ENCODE measurements at regions not wholly inside any gene's neighbourhood (a gene's known extent, or its start where the extent isn't known, plus 50 kb on each side); places are given as distances from the start of the nearest gene placed in this dataset.
"Not testable (repeated sequence)": the region's sequence is repeated elsewhere in the genome, so short reads cannot be mapped to it uniquely, and the experiment has no call there.

GRCh38 chr5:164302533-164303235, 797.3 kb downstream of the MAT2B start:
- no peak for DNase-seq

GRCh38 chr5:164303646-164304215, 798.3 kb downstream of the MAT2B start:
- DNase-seq, result no peak

GRCh38 chr5:164306662-164307061, 801.2 kb downstream of the MAT2B start:
- DNase-seq, result no peak

GRCh38 chr5:164312801-164313200, 807.4 kb downstream of the MAT2B start:
- no peak for DNase-seq

- DNase-seq, result no peak
These were observed 812.3 kb downstream of the MAT2B start for GRCh38 chr5:164317676-164318075.

GRCh38 chr5:164319161-164319560, 813.7 kb downstream of the MAT2B start:
- no peak for DNase-seq

- DNase-seq, result no peak
These were observed 818.8 kb downstream of the MAT2B start for GRCh38 chr5:164324239-164324638.

- DNase-seq, result no peak
These were observed 820.8 kb downstream of the MAT2B start for GRCh38 chr5:164326219-164326618.

GRCh38 chr5:164327166-164327565, 821.7 kb downstream of the MAT2B start:
- DNase-seq, result not testable (repeated sequence)

GRCh38 chr5:164332349-164333196, 827.2 kb downstream of the MAT2B start:
- no peak for DNase-seq

- no peak for DNase-seq
These were observed 830.4 kb downstream of the MAT2B start for GRCh38 chr5:164335837-164336236.

GRCh38 chr5:164336276-164336675, 830.9 kb downstream of the MAT2B start:
- no peak for DNase-seq

- no peak for DNase-seq
These were observed 831.5 kb downstream of the MAT2B start for GRCh38 chr5:164336906-164337305.

- no peak for DNase-seq
These were observed 835.7 kb downstream of the MAT2B start for GRCh38 chr5:164341056-164341619.

- DNase-seq, result no peak
These were observed 839.9 kb downstream of the MAT2B start for GRCh38 chr5:164345173-164345849.

- DNase-seq, result no peak
These were observed 840.4 kb downstream of the MAT2B start for GRCh38 chr5:164345853-164346252.

GRCh38 chr5:164346785-164347630, 841.6 kb downstream of the MAT2B start:
- DNase-seq, result no peak

- DNase-seq, result no peak
These were observed 844.8 kb downstream of the MAT2B start for GRCh38 chr5:164350236-164350635.

GRCh38 chr5:164351245-164351834, 845.9 kb downstream of the MAT2B start:
- DNase-seq, result no peak

GRCh38 chr5:164352695-164353094, 847.3 kb downstream of the MAT2B start:
- DNase-seq, result no peak

GRCh38 chr5:164353155-164353554, 847.7 kb downstream of the MAT2B start:
- DNase-seq, result no peak

Measured in right kidney (tissue), 1 donor.